HG02610 (cell line): ENCODE measurements at regions not wholly inside any gene's neighbourhood (a gene's known extent, or its start where the extent isn't known, plus 50 kb on each side); places are given as distances from the start of the nearest gene placed in this dataset.

Experiments
- ATAC-seq: cut with Tn5 transposase; IDR thresholded peaks from one replicate; pipeline ENCODE4 v1.9.1; 2021; ENCODE audit warnings: mild to moderate bottlenecking, moderate library complexity; ENCODE audit not compliant: unreplicated experiment

- no peak for ATAC-seq
Measured at GRCh38 chr20:7313047-7313446, 545.6 kb downstream of the BMP2 start.

- ATAC-seq: no peak
Measured at GRCh38 chr20:7323957-7324356, 556.5 kb downstream of the BMP2 start.

DNA sequence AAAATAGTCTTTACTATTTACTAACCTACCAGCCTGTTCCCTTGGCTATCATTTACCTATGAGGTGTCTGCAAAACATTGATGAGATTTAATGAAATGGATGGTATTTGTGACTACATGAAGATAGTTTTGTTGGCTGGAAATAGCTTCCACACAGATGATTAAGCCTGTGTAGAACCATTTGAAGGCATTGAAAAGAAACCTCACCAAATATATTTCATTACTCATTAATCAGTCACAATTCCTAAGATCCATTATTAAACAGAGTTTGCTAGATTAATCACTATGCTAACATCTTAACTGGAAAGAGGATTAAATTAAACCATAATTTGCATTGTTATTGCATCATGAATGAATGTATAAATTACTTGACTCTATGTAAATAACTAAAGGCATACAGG is 560.3 kb downstream of the BMP2 start:
- ATAC-seq: no peak

DNA sequence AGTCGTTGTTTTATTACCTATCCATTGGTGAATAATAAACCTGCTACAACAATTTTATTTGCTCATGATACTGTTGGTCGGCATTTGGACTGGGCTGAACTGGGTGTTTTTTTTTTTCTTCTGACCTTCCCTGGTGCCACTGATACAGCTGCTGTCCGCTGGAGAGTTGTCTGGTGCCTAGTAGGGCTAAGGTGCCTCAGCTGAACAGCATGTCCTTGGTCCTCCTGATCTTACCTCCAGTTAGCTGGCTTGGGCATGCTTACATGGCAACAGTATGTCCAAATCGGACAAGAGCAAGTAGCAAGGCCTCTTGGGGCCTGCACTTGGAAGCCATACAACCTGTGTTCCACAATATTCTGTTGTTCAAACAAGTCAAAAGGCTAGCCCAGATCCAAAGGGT is 563.4 kb downstream of the BMP2 start:
- ATAC-seq: no peak

DNA sequence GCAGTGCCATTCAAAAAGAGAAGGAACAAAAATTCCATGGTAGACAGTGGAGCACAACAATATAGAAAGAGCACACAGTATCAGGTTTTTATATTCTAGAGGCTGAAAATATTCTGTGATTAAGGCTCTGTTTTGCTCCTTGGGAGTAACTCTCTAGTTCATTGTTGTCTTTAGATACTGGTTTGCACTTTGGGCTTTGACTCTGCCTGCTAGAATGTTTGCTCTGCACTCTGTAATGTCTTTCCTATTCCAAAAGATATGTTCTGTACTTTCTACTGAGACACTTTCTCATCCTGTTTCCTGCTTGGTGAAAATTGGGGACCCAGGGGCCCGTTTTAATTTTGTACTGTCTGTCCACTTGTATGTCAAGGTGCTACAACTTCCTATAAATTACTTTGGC is 564.7 kb downstream of the BMP2 start:
- no peak for ATAC-seq

- no peak for ATAC-seq
Measured at GRCh38 chr20:7333841-7334240, 566.4 kb downstream of the BMP2 start.

- no peak for ATAC-seq
Measured at GRCh38 chr20:7346026-7346425, 578.5 kb downstream of the BMP2 start.

DNA sequence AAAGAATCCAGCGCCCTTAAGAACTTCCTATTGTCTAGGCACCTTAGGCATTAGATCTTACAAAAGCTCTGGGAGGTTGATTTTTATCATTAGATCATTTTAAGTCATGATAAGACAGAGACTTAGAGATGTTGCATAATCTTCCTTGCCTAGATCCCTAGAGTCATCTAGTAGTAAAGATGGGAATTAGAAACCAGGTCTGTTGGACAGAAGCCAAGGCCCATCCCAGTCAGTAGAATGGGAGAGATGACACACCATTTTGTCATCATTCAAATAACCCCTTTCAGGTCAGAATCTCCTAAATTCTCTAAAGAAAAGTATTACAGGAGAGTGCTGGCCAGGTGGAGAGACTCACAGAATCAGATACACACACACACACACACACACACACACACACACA is 579.1 kb downstream of the BMP2 start:
- ATAC-seq: no peak

DNA sequence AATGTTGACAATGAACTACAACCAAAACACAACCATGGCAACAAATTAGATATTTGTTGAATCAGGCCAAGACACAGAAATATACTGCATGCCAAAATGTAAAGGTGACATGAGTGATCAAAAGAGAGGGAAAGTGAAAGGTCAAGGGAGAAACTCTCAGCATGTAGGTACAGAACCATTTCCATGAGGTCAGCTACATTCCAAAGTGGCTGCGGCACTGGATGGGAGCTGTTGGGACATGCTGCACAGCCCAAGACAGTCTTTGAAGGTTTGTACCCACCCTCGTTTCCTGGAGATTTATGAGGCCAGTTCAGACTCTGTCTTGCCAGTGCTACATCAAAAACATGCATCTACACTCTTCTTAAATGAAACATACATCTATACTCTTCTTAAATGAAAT is 579.9 kb downstream of the BMP2 start:
- ATAC-seq: no peak

- no peak for ATAC-seq
Measured at GRCh38 chr20:7348253-7348652, 580.8 kb downstream of the BMP2 start.

DNA sequence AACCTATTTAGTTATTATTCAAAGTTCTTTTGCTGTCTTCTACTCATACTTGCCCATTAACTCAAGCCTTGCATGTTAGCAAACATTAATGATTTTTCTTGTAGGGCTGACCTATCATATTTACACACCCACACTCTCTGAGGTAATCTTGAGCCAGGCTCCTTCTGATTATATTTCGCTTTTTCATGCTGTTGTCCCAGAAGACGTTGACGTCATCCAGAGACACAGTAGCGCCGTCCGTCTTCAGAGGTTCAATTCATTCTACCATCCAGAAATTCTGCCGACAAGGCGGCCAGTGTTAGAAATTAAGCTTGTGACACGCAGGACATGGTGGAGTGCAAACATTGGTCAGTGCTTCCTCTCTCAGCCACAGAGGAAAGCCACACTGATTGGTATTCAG is 584.7 kb downstream of the BMP2 start:
- no peak for ATAC-seq

DNA sequence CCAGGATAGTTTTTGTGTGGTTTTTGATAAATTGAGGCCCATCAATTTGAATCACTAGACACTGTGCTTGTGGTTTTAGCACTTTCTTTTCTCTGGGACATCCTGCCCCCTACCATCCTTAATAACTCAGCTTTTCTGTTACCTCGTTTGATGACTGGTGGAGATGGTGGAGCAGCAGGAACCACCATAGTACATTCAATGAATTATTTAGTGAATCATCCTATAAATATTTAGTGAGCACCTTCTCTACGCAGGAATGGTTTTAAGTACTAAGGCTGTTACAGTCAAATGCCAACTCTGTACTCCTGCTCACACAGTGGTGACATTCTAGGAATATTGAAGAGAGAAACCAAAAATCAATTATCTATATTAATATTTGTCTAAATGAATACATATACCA is 585.2 kb downstream of the HAO1 start:
- ATAC-seq: no peak

- no peak for ATAC-seq
Measured at GRCh38 chr20:7358670-7359069, 581.6 kb downstream of the HAO1 start.

DNA sequence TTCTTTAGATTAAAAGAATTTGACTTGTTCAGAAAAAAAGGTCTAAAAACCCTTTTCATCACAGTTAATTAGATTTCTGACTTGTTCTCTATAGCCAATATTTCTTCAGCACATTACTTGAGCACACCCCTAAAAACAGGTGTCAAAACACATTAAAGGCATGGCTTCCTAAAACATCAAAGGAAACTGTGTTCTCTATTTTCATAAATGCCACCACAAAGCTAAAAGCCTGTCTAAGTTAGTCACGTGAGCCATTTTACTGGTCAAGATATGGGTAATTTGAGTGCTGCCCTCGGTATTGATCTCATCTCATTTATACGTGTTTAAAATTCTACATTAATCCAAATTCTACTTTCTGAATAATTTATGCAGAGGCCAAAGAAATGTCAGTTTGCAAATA is 580.5 kb downstream of the HAO1 start:
- ATAC-seq: no peak

- ATAC-seq: no peak
Measured at GRCh38 chr20:7361321-7361720, 578.9 kb downstream of the HAO1 start.

DNA sequence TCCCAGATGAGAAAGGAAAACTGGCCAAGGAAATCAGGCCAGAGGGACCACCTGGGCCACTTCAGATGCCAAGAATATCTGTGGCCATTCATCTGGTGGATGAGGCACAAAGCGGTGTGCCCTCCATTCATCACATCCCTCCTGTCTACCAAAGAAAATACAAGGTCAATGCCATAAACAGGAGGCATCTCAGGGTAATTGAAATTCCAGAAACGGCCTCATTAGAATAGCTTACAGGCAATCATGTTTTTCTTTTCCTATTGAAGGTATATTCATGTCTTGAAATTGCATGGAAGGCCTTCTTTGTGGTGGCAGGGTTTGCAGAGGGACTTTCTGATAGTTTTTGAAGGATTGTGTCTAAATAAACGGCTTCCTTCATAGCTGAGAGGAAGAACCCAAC is 578.3 kb downstream of the HAO1 start:
- ATAC-seq: no peak

DNA sequence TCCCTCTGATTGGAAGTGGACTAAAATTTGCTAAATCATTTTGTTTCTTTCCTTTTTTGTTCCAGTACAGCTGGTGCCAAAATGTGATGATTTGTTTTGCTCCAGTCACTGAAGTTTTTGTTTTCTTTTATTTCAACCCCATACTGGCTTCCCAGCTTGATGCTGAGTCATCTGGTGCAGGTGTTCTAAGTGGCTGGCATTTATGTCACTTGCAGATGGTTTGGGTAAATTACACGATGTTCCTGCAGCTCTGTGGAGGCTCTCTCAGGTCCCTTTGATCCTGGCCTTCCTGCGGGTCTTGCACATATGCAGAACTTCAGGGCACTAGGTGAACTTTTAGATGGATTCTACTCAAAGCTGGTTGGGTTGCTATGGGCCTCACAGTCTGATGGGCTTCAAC is 577.7 kb downstream of the HAO1 start:
- ATAC-seq: no peak

GRCh38 chr20:7366189-7366588 is 574.1 kb downstream of the HAO1 start:
- ATAC-seq: no peak

DNA sequence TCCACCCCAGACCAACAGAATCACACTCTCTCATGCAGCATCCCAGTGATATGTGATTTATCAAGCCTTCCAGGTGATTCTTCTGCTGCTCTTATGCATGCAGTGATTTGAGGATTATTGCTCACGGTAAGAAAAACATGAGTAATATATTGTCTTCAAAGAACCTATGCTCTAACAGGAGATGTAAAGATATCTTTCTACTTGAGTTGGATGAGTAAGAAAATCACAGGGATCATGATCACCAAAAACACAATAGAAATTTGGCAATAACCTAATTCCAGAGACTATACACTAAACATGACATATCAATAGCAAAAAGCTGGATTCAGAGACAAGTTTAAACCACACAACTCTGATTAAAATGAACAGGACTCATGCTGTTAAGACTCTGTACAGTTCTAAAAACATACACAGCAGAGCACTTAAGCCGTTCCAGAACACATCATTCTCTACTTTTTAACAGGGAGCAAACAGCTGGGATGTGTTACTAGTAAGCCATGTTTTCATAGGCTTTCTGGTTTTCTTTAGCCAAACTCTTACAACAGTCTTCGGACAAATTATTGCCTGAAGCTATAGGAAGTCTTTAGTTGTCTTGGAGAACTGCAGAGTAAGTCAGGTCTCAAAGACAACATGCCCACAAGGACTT is 568.6 kb downstream of the HAO1 start:
- ATAC-seq: no peak

DNA sequence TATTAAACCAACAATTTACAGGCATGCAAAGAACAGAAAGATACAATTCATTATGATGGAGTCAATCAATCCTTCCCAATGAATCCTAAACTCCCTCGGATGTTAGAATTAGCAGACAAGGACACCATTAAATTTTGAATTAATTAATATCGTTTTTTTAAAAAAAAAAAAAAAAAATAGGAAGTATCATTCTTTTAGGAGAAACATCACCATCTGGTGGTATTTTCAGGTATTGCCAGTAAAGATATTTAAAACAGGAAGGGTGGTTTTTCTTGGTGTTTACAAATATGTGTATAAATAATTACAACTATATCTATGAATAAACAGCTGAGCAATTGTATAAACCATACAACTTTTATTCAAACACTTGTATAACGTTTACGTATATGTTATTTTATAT is 564.4 kb downstream of the HAO1 start:
- ATAC-seq: no peak

DNA sequence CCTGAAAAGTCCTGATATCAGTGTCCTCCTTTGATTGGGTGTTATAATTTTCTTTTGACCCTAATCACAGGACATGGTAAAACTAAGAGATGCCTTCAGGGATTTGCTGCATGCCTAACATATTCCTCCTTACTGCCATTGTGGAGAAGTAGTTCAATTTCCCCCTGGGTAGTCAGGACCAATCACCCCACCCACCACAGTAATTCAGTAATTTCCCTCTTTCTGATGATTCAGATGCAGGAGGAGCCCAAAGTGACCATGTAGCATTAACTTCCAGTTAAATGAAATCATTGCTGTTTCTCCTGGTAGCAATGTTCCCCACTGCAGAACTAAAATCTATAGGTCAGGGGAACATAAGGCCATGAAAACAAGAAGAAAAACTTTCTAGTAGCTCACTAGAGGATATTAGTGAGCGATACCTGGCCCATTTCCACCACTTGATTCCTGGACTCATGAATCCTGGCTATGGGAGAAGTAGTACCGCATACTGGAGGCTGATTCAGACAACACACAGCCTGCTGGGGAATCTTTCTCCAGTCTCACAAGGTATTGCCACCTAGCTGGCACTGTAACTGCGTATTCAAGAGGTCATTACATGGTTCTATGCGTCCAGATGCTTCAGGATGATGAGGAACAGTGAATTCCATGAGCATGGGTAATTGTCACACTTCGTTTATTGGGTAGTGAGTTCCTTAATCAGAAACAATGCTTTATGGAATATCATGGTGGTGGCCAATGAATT is 561.2 kb downstream of the HAO1 start:
- ATAC-seq: no peak

GRCh38 chr20:7379621-7380220 is 560.5 kb downstream of the HAO1 start:
- ATAC-seq: no peak
